ENCODE measurements at regions not wholly inside any gene's neighbourhood (a gene's known extent, or its start where the extent isn't known, plus 50 kb on each side); places are given as distances from the start of the nearest gene placed in this dataset.
"Not testable (repeated sequence)": the region's sequence is repeated elsewhere in the genome, so short reads cannot be mapped to it uniquely, and the experiment has no call there.

GRCh38 chr2:89112434-89112833 is 421.0 kb downstream of the RPIA start:
- TF ChIP-seq CTCF (conservative IDR thresholded peaks at IDR 0.05; ENCODE audit: low read length); EZH2phosphoT487 (IDR thresholded peaks at IDR 0.05; ENCODE audit: borderline replicate concordance, low read depth, low read length): not testable (repeated sequence)

Measured in OCI-LY7 (cell line).